ENCODE measurements at regions not wholly inside any gene's neighbourhood (a gene's known extent, or its start where the extent isn't known, plus 50 kb on each side); places are given as distances from the start of the nearest gene placed in this dataset.
"Not testable (repeated sequence)": the region's sequence is repeated elsewhere in the genome, so short reads cannot be mapped to it uniquely, and the experiment has no call there.

GRCh38 chr5:152701305-152701949 lies 296.3 kb upstream of the NMUR2 start:
- DNase-seq (ENCODE audit: low read depth), result no peak

- no peak for DNase-seq (ENCODE audit: low read depth)
Measured at GRCh38 chr5:152704286-152704685, 299.2 kb upstream of the NMUR2 start.

GRCh38 chr5:152711801-152712388 lies 306.8 kb upstream of the NMUR2 start:
- no peak for DNase-seq (ENCODE audit: low read depth)

- DNase-seq (ENCODE audit: low read depth), result no peak
Measured at GRCh38 chr5:152717393-152717792, 312.3 kb upstream of the NMUR2 start.

- DNase-seq (ENCODE audit: low read depth), result no peak
Measured at GRCh38 chr5:152723482-152723881, 318.4 kb upstream of the NMUR2 start.

GRCh38 chr5:152730176-152730575 lies 325.1 kb upstream of the NMUR2 start:
- DNase-seq (ENCODE audit: low read depth), result no peak

- no peak for DNase-seq (ENCODE audit: low read depth)
Measured at GRCh38 chr5:152736906-152737305, 331.8 kb upstream of the NMUR2 start.

- DNase-seq (ENCODE audit: low read depth), result no peak
Measured at GRCh38 chr5:152739916-152740315, 334.8 kb upstream of the NMUR2 start.

GRCh38 chr5:152741126-152741525 lies 336.0 kb upstream of the NMUR2 start:
- not testable (repeated sequence) for DNase-seq (ENCODE audit: low read depth)

GRCh38 chr5:152787709-152788217 lies 382.7 kb upstream of the NMUR2 start:
- not testable (repeated sequence) for DNase-seq (ENCODE audit: low read depth)

GRCh38 chr5:152801886-152802285 lies 396.8 kb upstream of the NMUR2 start:
- no peak for DNase-seq (ENCODE audit: low read depth)

- no peak for DNase-seq (ENCODE audit: low read depth)
Measured at GRCh38 chr5:152804179-152804578, 399.1 kb upstream of the NMUR2 start.

- DNase-seq (ENCODE audit: low read depth), result no peak
Measured at GRCh38 chr5:152811988-152812387, 406.9 kb upstream of the NMUR2 start.

GRCh38 chr5:152813526-152813925 lies 408.4 kb upstream of the NMUR2 start:
- no peak for DNase-seq (ENCODE audit: low read depth)

- no peak for DNase-seq (ENCODE audit: low read depth)
Measured at GRCh38 chr5:152819891-152820290, 414.8 kb upstream of the NMUR2 start.

- no peak for DNase-seq (ENCODE audit: low read depth)
Measured at GRCh38 chr5:152824316-152824715, 419.2 kb upstream of the NMUR2 start.

- DNase-seq (ENCODE audit: low read depth), result no peak
Measured at GRCh38 chr5:152838241-152838786, 433.2 kb upstream of the NMUR2 start.

- DNase-seq (ENCODE audit: low read depth), result no peak
Measured at GRCh38 chr5:152844713-152845112, 439.6 kb upstream of the NMUR2 start.

GRCh38 chr5:152853361-152853760 lies 448.3 kb upstream of the NMUR2 start:
- DNase-seq (ENCODE audit: low read depth), result no peak

GRCh38 chr5:152855441-152855840 lies 450.4 kb upstream of the NMUR2 start:
- no peak for DNase-seq (ENCODE audit: low read depth)

GRCh38 chr5:152861231-152861630 lies 456.2 kb upstream of the NMUR2 start:
- no peak for DNase-seq (ENCODE audit: low read depth)

GRCh38 chr5:152864447-152864846 lies 459.4 kb upstream of the NMUR2 start:
- DNase-seq (ENCODE audit: low read depth), result no peak

GRCh38 chr5:152864991-152865390 lies 459.9 kb upstream of the NMUR2 start:
- DNase-seq (ENCODE audit: low read depth), result no peak

GRCh38 chr5:152869971-152870370 lies 464.9 kb upstream of the NMUR2 start:
- DNase-seq (ENCODE audit: low read depth), result no peak

Measured in stimulated activated CD8-positive, alpha-beta memory T cell treated with anti-CD3 and anti-CD28 coated beads, Interleukin-4, amount 100 ng/mL, for 24 hours (primary cell).